ENCODE measurements at regions not wholly inside any gene's neighbourhood (a gene's known extent, or its start where the extent isn't known, plus 50 kb on each side); places are given as distances from the start of the nearest gene placed in this dataset.
"Not testable (repeated sequence)": the region's sequence is repeated elsewhere in the genome, so short reads cannot be mapped to it uniquely, and the experiment has no call there.

DNA sequence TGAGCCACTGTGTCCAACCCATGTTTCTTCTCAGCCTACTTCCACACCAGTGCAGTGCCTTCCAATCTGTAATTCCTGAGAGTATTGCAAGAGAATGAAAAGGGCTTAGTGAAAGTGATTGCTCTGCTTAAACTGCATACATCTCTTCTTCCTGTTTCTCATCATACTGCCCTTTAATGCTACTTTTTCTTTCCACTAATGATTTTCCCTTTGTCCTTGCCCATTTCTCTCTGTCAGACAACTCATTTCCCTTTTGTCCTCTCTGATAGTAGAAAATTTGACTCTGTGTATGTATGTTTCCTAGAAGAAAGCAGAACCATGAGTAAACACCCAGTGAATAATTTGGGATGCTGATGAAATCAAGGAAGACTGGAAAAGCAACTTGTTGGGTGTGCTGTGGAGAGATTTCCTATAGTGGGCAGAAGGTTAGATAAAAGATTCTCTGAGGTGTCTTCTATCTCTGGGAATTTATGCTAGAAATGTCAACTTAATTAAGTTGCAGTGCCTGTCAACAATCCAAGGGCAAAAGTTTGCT lies 102.2 kb upstream of the CHD1 start:
- no peak for DNase-seq (ENCODE audit: low read depth in 2 of 2, low spot score in 1 of 2)

DNA sequence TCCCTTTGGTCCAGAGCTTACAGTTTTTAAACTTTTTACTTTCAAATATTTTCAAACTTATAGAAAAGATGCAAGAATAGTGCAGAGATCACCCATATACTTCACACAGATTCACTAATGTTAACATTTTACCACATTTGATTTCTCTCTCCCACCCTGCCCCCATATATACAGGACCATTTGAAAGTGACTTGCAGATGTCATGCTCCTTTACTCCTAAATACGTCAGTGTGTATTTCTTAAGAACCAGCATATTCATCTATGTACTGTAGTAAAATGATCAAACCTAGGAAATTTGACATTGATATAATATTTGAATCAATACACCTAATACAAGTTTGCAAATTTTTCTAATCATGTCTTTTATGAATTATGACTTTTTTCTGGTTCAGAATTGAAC lies 100.4 kb upstream of the CHD1 start:
- no peak for DNase-seq (ENCODE audit: low read depth in 2 of 2, low spot score in 1 of 2)

DNA sequence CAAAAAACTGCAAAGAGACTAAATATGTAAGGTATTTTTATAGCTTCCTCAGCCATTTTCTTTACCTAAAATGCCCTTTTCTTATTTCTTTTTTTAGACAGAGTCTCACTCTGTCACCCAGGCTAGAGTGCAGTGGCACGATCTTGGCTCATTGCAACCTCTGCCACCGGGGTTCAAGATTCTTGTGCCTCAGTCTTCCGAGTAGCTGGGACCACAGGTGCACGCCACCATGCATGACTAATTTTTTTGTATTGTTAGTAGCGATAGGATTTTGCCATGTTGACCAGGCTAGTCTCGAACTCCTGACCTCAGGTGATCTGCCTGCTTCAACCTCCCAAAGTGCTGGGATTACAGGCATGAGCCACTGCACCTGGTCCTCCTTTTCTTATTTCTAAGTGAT lies 99.4 kb upstream of the CHD1 start:
- not testable (repeated sequence) for DNase-seq (ENCODE audit: low read depth in 2 of 2, low spot score in 1 of 2)

DNA sequence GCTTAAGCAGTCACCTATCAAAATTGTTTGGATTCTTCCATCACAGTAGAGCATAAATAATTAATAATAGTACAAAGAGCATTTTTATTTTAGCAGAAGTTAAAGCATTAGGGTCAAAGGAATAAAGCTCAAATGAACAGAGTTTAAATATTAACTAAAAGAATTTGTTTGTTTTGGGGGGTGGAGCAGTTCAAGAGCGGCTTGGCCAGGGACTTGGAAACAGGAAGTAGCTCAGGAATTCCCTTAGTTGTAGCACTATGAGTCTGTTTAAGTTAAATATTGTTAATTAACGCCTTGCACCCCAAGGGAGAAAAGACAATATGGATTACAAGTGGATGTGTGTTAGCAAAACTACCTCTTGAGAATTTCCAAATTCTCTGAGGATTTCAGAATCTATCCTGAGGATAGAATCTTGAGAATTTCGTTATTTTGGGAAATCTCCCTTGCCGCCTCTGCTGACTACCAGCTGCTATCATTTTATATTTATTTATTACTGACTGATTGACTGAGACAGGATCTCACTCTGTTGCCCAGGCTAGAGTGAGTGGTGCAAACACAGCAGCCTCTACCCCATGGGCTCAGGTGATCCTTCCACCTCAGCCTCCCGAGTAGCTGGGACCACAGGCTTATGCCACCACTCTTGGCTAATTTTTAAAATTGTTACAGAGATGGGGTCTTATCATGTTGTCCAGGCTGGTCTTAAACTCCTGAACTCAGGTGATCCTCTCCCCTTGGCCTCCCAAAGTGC lies 96.7 kb upstream of the CHD1 start:
- no peak for DNase-seq (ENCODE audit: low read depth in 2 of 2, low spot score in 1 of 2)

DNA sequence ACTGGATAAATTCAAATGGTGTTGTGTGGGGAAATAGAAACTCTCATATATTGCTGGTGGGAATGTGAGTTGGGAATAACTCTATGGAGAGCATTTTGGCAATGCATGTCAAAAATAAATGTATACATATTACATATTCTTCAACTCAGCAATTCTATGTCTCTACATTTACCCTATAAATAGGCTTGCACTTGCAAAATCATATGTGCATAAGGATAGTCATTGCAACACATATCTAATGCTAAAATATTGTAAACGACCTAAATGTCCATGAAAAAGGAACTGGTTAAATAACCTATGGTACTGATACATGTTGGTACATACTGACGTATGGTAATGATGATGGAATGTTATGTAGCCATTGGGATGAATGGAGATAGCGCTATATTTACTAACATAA lies 94.5 kb upstream of the CHD1 start:
- no peak for DNase-seq (ENCODE audit: low read depth in 2 of 2, low spot score in 1 of 2)

DNA sequence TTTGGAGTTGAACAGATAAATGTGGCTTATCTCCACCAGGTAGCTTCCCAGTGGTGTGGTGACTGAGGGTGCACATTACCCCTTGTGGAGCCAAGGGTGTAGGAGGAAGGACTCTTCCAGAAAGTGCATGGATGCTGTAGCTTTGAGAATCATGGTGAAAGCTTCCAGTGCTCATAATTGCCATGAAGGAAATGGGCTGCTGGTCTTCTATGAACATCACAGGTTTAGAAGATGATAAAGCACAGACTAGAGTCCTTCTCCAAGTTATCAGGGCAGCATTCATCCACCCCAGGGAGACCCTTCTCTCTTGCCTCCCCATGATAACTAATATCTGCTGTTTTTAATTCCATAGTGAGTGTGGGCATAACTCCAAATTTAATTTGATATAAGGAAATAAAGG lies 93.4 kb upstream of the CHD1 start:
- DNase-seq (ENCODE audit: low read depth in 2 of 2, low spot score in 1 of 2), result no peak

DNA sequence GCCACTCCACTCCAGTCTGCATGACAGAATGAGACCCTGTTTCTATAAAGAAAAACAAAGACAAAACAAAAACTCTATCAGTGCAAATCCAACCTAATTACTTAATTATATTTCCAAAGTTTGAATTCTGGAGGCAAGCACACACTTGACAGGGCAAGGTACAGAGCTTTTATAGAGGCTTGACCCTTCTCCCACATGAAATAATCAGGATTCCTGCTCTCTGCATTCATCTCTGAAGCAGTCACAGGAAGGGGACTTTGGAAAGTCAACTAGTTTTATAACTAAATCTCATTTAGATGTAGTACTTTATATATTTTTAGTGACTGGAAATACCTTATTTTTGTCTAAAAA lies 91.9 kb upstream of the CHD1 start:
- no peak for DNase-seq (ENCODE audit: low read depth in 2 of 2, low spot score in 1 of 2)

DNA sequence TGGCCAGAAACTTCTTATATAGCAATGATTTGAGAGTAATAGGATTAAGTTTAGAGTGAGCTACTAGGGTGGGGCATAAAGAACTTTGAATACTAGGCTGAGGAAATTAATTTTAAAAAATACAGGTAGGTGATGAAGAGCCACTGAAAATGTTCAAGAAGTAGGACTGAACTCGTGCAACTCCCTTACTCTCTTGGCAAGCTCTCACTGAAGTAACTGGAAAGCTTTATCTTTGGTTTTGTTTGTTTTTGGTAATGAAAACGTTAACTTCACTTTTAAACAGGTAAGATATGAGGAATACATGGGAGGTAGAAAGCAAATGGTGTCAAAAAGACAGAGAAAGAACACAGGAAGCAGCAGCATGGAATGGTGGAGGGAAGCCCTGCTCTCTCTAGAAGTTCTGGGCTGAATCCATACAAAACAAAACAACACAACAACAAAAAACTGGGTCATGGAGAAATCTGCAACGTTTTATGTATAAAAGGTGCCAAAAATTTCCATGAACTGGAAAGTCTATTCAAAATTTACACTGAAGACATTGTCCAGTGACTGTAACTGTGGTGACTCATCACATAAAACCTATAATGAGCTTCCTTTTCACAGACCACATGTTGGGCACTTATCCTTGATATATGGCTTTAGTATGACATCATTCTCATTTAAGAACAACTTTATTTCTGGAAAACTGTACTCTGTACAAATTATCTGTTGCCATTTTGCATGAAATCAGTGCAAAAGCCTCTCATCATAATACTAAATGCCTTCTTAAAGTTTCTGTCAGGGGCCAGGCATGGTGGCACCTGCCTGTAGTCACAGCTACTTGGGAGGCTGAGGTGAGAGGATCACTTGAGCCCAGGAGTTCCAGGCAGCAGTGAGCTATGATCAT lies 91.2 kb upstream of the CHD1 start:
- no peak for DNase-seq (ENCODE audit: low read depth in 2 of 2, low spot score in 1 of 2)

DNA sequence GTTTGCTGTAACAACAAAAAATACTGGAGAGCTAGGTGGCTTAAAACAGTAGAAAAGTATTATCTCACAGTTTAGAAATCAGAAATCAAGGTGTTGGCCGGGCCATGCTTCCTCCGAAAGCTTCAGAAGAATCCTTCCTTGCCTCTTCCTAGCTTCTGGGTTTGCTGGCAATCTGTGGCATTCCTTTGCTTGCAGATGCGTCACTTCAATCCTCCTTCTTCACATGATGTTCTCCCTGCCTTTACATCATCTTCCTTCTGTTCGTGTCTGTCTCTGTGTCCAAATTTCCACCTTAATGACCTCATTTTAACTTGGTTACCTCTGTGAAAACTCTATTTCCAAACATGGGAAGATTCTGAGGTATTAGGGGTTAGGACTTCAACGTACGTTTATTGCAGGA lies 90.4 kb upstream of the CHD1 start:
- DNase-seq (ENCODE audit: low read depth in 2 of 2, low spot score in 1 of 2), result no peak

DNA sequence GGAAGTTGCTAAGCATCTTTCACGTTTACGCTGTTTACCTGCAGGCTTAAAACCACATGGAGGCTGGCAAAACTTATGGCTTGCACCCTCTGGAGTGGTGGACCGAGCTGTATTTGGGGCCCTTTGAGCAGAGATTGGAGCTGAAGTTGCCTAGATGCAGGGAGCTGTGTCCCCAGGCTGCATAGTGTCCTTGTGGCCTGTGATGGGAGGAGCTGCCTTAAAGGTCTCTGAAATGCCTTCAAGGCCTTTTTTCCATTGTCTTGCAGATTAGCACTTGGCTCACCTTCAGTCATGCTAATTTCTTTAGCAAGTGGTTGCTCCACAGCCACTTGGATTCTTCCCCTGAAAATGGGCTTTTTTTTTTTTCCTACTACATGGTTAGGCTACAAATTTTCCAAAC lies 81.5 kb upstream of the CHD1 start:
- no peak for DNase-seq (ENCODE audit: low read depth in 2 of 2, low spot score in 1 of 2)

DNA sequence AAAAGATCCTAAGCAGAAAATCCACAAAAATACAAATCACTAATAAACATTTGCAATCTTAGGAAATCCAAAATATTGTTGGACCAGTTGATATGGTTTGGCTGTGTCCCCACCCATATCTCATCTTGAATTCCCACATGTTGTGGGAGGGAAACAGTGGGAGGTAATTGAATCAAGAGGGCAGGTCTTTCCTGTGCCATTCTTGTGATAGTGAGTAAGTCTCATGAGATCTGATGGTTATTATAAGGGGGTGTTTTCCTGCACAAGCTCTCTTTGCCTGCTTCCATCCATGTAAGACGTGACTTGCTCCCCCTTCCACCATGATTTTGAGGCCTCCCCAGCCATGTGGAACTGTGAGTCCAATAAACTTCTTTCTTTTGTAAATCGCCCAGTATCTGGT lies 79.2 kb upstream of the CHD1 start:
- not testable (repeated sequence) for DNase-seq (ENCODE audit: low read depth in 2 of 2, low spot score in 1 of 2)

DNA sequence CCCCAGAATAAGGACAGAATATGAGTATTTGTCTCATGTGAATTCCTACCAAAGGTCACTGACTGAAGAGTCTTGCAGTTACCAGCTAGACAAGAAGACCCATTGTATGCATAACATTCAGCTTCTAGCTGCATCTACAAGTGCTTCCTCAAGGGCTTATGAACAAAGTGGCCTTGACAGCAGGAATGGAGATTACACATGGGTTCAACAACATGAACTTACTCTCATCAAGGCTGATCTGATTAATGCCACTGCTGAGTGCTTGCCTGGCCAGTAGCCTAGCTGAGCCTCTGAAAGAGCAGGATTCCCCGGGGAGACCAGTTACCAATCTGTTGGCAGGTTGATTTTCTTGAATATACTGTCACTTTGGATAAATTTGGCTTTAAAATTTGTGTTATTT lies 76.7 kb upstream of the CHD1 start:
- no peak for DNase-seq (ENCODE audit: low read depth in 2 of 2, low spot score in 1 of 2)

DNA sequence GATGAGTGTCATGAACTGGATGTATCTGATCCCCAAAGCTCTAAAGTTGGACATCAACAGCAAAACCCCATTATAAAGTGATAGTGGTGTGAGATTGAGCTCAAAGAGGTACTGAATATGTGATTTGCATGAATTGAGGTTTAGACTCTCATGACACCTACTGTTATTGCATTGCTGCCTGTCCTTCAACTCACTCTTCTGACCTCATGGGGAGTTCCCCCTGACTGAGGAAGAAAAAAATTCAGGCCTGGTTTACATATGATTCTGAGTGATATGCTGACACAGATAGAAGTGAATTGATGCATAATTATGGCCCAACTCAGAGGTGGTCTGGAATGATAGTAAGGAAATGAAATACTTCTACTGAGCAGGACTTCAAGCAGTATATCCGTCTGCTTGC lies 76.2 kb upstream of the CHD1 start:
- DNase-seq (ENCODE audit: low read depth in 2 of 2, low spot score in 1 of 2), result no peak

DNA sequence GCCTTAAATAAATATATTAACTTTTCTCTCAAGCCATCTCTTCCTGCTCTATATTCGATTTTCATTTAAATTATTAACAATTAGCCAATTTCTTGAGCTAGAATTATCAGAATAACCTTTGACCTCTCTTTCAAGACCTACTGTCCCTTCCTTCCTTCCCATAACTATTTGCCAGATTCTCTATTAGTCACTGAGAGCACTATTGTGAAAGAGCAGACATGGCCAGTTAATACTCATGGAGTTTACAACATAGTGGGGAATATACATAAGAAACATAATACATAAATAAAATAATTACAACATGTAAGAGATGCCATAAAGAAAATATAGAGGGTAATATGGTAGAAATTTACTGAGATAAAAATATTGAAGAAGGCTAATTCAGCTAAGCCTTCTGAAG lies 72.1 kb upstream of the CHD1 start:
- DNase-seq (ENCODE audit: low read depth in 2 of 2, low spot score in 1 of 2), result no peak

DNA sequence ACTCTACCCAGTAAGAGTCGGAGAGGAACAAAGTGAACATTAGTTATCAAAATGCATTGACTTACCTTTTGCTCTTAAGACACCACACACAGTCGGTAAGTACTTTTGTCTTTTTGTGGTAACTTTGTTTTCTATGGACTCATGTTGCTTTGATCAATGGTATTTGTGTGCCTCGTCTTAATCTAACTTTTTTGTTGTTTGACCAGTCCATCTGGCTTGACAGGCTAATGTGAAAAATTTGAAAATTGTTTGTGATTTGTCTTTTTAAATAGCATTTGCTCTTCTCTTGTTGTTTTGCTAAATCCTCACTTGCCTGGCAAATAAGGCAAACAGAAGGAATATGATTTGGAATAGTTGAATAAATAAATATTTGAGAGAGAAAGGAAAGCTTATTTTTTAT lies 71.4 kb upstream of the CHD1 start:
- DNase-seq (ENCODE audit: low read depth in 2 of 2, low spot score in 1 of 2), result no peak

DNA sequence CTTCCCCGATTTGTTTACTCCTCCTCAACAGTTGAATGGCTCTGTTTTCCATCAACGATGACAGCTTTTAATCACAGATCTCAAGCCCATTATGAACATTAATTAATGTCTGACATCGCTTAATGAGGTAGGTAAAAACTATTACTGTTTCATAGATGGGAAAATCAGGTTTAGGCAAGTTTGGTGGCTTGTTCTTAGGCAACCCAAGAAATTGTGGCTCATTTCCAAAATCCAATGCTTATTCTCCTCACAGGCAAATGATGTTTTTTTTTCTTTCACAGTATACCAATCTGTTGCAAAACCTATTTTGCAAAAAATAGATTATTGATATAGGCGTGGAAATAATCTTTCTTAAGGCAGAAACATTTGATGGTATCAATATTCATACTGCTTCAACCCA lies 70.8 kb upstream of the CHD1 start:
- DNase-seq (ENCODE audit: low read depth in 2 of 2, low spot score in 1 of 2), result no peak

DNA sequence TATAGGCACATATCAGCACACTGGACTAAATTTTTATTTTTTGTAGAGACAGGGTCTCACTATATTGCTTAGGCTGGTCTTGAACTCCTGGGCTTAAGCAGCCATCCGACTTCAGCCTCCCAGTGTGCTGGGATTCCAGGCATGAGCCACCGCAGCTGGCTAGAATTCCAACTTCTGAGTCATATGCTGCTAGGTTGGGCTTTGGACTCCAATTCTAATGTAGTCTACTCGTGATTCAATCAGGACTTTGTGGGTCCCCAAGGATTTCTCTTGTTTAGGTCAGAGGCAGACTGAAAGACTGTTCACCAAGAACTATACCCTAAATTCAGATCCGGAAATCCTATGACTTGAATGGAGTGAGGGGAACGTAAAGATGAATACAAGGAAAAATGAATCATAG lies 68.2 kb upstream of the CHD1 start:
- no peak for DNase-seq (ENCODE audit: low read depth in 2 of 2, low spot score in 1 of 2)

DNA sequence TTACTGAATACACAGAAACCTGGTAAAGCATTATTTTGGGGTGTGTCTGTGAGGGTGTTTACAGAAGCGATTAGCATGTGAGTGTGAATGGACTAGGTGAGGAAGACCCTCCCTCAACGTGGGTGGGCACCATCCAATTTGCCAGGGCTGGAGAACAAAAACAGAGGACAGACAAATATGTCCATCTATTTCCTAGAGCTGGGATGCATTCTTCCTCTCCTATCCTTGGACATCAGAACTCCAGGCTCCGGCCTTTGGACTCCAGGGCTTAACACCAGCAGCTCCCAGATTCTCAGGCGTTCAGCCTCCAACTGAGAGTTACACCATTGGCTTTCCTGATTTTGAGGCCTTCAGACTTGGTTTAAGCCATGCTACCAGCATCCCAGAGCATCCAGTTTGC lies 65.8 kb upstream of the CHD1 start:
- no peak for DNase-seq (ENCODE audit: low read depth in 2 of 2, low spot score in 1 of 2)

DNA sequence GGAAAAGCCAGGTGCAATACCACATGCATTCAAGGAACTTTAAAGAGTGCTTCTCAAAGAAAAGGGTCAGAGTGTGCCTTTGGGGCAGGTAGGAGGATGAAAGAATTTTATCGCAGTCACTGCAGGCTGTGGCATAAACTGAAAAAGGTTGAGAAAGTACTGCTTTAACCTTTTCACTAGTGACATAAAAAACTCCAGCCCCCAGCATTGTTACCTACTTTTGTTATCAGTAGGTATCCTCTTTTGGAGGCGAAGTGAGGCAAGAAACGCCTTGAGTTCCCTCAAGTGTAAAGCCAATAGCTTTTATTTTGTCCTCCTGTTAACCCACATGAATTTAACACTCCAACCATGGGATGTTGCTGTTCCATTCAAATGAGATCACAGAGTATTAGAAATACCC lies 64.7 kb upstream of the CHD1 start:
- DNase-seq (ENCODE audit: low read depth in 2 of 2, low spot score in 1 of 2), result no peak

DNA sequence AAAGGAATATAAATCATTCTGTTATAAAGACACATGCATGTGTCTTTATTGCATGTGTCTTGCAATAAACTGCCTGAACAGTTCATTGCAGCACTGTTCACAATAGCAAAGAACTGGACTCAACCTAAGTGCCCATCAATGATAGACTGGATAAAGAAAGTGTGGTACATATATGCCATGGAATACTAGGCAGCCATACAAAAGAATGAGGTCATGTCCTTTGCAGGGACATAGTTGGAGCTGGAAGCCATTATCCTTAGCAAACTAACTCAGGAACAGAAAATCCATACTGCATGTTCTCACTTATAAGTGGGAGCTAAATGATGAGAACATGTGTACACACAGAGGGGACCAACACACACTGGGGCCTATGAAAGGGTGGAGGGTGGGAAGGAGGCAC lies 63.7 kb upstream of the CHD1 start:
- no peak for DNase-seq (ENCODE audit: low read depth in 2 of 2, low spot score in 1 of 2)

DNA sequence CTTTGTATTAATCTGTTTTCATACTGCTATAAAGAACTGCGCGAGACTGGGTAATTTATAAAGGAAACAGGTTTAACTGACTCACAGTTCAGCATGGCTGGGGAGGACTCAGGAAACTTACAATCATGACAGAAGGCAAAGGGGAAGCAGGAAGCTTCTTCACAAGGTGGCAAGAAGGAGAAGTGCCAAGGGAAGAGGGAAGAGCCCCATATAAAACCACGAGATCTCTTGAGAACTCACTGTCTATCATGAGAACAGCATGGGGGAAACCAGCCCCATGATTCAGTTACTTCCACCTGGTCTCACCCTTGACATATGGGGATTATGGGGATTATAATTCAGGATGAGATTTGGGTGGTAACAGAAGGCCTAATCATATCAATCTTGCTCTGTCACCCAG lies 60.9 kb upstream of the CHD1 start:
- DNase-seq (ENCODE audit: low read depth in 2 of 2, low spot score in 1 of 2), result no peak

DNA sequence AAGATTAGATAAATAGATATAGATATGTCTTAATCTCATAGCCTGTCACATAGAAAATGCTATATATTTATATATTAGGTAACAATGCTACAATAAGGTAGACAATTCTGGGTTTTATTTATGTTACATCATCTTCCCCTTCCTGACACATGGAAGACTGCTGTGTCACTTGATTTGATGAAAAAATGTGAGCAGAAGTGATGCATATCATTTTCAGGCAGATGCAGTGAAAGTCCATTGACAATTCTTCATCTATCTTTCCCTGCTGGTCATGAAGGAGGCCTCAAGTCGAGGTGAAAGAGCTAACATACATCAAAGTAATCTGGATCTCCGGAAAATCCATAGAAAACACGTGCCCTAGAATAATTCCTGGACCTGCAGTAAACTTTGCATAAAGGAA lies 57.8 kb upstream of the CHD1 start:
- DNase-seq (ENCODE audit: low read depth in 2 of 2, low spot score in 1 of 2), result no peak

DNA sequence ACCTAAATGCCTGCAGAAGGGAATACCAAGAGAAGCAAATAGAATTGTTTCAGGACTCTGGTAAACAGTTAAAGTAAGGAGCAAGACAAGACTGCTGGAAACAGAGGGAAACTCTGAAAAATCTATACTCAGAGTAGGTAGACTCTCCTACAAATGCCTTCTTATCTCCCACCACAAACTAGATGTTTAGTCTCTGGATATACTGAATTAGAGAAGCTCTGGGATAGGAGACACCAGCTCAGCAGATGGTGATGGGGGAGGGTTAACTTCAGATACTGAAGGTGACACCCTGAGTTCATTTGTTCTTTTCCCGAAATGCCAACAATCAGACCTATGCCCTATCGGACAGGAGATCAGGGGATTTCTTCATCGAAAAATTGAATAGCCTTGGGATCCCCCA lies 54.1 kb upstream of the CHD1 start:
- no peak for DNase-seq (ENCODE audit: low read depth in 2 of 2, low spot score in 1 of 2)

Measured in stimulated activated CD8-positive, alpha-beta memory T cell treated with anti-CD3 and anti-CD28 coated beads, Interleukin-4, amount 100 ng/mL, for 4 hours (primary cell).